ENCODE measurements at regions not wholly inside any gene's neighbourhood (a gene's known extent, or its start where the extent isn't known, plus 50 kb on each side); places are given as distances from the start of the nearest gene placed in this dataset.

DNA sequence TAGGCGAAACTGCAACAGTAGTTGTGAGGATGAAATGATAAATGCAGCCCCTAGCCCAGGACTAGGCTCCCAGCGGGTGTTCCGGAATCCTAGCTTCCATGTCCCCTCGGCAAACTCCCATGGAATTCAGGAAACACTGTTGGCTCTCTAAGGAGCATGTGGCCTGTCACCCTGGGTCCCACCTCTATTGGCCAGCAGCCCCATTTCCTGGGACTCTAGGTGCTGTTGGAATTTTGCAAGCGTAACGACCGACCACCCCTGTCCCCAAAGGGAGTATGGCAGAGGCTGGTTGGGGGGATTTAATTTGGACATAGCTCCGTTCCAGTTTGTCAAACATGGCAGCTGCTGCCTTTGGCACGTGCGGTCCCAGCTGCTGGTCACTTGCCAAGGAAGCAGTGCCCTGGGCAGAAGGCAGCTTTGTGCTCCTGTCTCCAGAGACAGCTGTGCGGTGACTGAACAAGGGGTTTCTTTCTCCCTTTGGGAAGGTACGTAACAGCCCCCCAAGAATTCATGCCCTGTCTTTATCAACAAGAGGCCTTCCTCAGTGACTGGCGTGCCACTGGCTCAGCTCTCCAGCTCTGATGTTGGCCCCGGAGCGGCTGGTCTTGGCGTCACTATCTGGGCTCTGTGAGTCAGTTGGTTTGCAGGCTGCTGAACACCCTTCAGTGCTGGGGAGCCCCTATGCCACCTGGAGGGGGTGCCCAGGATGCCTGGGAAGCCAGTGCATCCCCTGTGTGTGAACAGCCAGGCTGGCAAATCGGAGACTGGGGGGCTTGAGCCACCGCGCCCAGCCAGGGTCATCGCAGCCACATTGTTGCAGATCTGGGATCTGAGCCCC, 235.2 kb upstream of the TNRC6C start:
- DNase-seq (ENCODE audit: low read depth, low spot score) = no peak

DNA sequence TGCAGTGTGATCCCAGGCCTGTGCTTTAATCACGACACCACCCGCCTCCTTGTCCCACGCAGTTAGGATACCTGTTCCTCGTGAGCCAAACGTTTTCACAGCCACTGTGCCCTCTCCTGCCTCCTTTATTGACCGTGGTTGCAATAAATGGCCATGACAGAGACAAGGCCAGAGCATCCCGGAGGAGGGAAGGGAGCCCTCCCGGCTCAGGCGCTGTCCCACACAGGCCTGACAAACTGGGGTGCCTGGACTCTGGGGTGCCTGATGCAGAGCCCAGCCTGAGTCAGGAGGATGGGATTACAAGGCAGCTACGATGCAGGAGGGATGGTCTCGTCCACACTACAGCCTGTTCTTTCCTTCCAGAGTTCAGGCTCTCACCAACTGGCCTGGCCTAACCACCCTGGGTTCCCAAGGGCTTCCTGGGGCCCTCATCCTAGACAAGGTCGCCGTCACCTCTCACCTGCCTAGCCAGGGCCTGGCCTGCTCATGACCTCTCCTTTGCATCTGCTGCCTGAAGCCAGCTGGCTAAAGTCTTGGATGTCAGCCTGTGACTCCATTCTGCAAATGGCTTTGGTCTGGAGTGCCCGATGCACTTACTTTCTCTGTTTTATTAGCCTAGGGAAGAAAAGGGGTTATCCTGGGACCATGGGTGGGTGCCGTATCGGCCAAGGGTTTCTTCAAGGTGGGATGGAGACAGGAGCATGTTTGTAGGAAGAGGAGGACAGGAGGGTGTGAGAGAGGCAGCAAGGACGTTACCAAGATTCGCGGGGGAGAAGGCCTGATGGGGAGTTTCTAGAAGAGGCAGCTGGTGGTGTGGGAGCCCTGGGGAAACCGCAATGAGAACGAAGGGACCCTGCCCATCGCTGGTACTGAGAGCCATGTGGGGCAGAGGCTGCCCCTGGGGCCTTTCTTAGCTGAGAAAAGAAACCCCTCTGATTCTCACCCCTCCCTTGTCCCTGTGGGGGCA, 234.3 kb upstream of the TNRC6C start:
- no peak for DNase-seq (ENCODE audit: low read depth, low spot score)

DNA sequence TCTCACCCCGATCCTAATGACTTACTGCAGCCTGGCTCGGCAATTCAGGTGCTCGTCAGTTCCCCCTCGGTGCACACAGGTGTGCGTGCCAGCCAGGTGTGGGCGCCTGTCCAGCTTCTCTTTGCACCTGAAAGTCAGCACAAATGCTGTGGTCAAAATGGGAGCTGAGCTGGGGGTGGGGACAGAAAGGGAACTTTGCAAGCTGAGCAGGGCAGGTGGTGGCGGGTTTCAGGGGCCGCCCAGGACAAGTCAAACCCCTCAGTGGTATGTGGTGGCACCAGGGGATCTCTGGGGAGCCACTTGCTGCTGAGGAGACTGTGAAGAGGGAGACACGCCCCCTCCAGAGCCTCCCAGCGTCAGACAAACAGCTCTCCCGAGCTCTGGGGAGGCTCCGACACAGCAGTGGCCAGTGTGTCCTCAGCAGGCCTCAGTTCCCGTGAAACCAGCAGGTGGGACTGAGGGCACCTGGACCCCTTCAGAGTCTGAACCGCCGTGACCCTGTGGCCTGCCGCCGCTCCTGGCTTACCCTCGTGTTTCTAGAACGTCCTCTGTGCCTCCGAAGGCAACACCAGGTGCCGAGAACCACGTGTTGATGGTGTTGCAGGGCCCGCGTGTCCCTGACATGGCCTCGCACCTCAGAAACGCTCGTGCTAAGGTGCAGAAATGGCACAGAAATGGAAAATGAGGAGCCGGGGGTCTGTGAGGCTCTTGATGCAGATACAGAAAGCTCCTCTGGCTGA, 233.5 kb upstream of the TNRC6C start:
- no peak for DNase-seq (ENCODE audit: low read depth, low spot score)

DNA sequence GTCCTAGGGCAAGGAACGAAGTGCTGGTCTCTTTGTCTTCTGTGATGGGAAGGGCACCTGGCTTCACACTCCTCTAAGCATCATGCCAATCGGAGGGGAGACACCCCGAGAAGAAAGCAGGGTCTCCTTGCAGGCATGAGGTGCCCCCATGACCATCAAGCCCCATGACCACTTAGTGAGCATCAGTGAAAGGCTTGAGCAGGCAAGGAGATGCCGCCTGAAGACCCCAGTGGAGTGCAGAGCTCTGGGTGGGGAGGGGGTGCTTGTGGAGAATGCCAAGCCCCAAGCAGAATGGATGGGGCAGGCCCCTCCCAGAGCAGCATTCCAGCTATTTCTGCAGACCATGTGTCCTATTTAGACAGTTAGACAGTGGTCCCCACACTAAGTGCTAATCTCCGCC, 232.7 kb upstream of the TNRC6C start:
- no peak for DNase-seq (ENCODE audit: low read depth, low spot score)

DNA sequence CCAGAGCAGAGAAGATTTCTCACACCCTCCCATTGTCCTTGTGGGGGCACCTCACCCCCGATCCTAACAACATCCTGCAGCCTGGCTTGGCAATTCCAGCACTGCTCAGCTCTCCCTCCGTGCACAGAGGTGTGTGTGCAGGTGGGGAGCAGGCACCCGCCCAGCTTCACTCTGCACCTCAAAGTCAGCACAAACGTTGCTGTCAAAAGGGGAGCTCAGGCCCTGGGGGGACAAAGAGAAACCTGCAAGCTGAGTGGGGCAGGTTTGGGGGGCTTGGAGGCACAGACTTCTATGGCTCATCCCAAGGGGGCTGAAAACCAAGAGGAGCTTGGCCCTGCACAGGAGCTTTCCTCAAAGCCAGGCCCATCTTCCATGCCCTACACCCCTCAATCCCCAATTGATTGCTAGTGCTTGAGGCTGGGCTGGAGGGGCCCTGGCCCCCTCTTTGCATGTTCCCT, 231.9 kb upstream of the TNRC6C start:
- DNase-seq (ENCODE audit: low read depth, low spot score) = no peak

DNA sequence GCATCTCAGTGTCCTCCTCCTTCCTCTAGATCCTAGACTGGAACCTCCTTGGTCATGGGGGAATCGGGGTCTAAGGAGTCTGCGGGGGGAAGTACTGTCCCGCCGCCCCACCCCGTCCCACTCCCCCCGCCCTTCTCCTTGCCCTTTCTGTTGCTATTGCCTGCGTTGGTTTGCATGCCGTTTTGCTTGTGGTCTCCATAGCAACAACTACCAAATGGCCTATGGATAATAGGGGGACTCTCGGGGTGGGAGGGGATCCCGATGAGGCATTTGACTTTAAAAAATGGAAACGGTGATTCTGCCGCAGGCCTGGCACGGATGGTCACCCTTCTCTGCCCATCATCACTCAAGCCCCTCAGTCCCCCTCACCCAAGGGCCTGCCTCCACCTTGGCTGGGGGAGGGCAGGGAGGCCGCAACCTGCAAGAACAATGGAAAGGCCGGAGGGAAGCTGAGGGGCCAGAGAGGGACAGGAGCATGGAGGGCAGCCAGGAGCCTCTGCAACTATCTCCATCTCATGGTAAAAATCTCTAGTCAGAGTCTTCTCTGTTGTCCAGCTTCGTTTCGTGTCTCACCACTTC, 231.4 kb upstream of the TNRC6C start:
- no peak for DNase-seq (ENCODE audit: low read depth, low spot score)

DNA sequence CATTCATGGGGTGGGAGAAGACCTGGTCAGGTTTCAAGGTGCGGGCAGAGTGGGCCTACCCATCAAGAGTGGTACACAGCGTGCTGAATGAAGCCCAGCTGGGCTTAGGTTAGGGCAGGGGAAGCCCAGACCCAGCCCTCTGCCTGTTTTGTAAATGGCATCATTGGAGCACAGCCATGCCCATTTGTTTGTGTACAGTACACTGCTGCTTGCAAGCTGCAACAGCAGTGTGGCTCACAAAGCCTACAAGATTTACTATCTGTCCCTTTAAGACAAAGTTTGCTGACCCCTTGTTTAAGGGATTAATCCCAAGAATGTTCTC, 230.1 kb upstream of the TNRC6C start:
- no peak for DNase-seq (ENCODE audit: low read depth, low spot score)

DNA sequence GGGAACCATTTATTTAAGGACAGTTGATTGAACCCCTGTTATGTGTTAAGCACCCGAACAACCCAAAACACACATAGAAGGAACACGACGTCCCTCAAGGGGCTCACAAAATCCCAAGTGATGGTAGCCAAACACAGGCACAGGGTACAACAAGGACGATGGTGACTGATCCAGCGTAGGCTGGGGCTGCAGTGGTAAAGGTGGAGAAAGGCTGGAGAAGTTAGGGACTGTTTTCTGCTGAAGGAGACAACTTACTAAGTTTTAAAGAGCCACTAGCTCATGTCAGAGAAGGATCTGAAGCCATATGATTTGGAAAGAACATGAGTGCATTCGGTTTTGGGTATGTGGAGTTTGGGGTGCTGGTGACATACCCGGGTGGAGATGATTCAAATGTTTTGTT, 229.6 kb upstream of the TNRC6C start:
- DNase-seq (ENCODE audit: low read depth, low spot score) = no peak

DNA sequence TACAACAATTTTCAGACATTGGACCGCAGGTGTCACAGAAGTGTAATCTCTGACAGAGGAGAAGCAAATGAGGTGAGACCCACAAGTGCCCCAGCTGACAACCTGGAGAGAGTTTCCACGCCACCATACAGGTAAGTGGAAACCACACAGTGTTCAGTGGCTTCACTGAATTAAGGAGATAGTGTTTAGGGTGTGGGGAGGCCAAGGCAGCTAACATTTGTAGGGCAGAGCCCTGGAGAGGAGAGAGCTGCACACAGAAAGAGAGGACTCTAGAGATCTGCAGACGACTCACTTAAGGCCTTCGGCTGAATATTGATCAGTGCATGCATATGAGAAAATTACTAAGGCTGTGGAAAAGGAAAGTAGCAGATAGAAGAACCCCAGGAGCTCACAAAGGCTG, 228.9 kb upstream of the TNRC6C start:
- DNase-seq (ENCODE audit: low read depth, low spot score) = no peak

DNA sequence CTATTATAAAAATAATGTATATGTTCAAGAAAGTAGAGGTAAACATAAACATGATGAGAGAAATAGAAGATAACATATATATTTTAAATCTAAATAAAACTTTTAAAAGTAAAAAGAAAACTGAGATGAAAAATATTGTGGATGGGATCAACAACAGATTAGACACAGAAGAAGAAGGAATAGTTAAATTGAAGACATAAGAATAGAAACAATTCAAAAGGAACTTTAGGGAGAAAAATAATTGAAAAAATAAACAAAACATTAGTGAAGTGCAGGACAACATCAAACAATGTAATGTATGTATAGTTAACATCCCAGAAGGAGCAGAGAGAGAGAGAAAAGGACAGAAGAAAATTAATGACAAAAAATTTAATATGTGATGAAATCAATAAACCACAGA, 228.1 kb upstream of the TNRC6C start:
- DNase-seq (ENCODE audit: low read depth, low spot score) = no peak

DNA sequence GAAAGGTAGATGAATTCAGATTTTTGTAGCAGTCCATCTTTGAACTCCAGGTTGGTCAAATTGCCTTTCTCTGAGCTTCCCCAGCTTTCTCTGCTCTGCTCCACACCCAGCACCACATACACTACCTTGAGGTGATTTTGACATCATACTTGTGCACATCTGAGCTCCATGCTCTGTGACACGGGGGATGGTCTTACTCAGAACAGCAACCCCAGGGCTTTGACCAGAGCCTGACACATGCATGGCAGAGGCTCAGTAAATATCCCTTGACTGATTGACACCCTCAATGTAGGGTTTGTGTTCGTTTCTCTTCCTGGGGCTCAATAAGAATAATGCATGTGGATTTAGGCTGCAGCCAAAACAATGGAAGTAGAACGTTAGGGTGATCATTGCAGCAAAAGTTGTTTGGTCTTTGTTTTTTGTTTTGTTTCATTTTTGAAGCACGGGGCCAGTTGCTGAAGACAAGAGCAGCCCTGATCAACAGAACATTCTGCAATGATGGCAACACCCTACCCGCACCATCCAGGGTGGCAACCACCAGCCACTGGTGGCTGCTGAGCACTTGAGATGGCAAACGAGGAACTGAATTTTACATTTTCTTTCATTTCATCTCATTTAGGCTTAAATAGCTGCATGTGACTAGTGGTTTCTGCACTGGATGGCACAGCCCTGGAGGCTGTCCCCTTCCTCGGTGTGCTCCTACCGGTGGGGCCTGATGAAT, 224.8 kb upstream of the TNRC6C start:
- DNase-seq (ENCODE audit: low read depth, low spot score) = no peak

DNA sequence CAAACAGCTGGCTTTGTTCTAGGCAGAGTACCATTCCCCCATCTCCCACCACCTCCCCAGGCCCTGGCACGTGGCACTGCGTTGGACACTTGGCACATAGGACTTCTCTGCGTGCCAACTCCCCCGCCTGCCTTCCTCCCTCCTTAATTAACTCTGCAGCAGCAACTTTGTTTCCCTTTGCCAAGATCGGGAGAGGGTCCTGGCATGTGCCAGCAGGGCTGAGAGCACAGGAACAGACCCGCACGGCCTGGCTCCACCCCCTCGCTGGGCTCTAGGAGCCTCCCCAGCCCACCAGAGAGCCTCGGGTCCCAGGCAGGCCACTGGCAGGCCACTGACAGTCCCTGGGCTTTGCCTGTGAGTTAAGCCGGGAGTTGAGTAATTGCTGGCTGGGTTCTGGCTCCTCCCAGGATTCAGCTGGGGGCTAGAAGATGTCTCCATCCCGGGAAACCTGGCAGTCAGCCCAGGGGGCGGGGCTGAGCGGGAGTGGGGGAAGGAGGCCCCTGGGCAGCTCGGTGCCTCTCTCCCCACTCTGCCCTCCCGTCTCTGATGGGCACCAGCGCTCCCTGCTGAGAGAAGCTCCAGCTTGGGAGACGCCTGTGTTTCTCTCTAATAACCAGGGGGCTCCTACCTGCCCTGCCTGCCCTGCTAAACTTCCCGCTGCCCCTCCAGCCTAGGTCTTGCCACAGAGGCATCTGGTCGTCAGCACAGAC, 224.0 kb upstream of the TNRC6C start:
- no peak for DNase-seq (ENCODE audit: low read depth, low spot score)

DNA sequence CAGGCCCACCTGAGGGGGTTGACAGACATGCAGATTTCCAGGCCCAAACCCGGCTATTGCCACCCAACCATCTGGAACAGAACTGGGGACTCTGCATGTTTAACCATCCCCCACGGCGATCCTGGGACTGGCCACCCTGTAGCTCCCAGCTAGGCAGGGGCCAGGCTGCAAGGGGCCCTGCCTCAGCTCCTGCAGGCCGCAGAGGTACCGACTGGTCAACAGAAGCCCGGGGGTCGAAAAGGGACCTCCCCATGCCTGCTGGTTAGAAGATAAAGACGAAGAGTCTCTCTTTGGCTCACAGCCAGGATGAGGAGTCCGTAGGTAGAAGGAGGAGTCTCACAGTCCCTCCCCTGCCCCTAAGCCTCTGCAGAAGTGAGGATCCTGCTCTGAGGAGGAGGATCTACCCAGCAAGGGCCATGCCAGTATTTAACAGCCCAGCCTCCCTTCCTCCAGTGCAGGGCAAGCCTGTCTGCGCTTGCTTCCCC, 223.4 kb upstream of the TNRC6C start:
- no peak for DNase-seq (ENCODE audit: low read depth, low spot score)

DNA sequence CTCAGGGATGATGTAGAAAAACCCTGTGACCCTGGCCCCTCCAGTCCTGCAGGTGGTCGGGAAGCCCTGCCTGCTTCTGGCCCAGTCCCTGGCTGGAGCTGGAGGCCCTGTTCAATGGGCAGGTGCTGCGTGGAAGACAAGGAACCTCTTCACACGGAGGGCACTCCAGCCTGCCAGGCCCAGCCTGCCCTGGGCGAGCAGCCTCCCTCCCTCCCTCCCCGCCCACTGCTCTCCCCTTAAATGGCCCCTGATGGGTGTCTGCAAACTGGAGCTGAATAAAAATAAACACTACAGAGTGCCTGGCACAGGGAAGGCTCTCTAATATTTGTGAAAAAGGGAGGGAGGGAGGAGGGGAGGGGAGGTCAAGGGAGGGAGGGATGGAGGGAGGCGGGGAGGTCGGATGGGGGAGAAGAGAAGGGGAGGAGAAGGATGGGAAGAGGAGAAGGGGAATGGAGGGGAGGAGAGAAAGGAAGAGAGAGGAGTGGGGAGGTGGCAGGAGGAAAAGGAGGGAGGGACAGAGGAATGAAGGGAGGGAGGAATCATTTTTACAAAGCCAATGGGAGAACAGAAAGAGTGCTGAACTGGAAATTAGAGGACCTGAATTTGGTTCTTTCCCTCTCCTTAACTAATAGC, 222.8 kb upstream of the TNRC6C start:
- DNase-seq (ENCODE audit: low read depth, low spot score) = no peak

DNA sequence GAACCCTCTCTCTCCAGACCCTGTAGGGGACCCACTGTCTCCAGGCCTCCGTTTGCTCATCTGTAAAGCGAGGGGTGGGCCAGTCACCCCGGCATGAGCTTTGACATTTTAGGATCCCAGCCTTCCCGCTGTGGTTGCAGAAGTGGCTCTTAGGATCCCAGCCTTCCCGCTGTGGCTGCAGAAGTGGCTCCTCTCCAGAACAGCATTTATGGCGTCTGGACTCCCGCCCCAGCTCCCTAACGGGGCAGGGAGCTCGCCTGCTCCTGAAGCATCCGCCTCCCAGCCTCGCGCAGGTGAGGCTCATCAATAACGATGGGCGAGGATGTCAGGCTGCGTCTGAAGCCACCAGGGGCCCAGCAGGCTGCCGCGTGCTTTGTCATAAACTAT, 222.3 kb upstream of the TNRC6C start:
- DNase-seq (ENCODE audit: low read depth, low spot score) = no peak

DNA sequence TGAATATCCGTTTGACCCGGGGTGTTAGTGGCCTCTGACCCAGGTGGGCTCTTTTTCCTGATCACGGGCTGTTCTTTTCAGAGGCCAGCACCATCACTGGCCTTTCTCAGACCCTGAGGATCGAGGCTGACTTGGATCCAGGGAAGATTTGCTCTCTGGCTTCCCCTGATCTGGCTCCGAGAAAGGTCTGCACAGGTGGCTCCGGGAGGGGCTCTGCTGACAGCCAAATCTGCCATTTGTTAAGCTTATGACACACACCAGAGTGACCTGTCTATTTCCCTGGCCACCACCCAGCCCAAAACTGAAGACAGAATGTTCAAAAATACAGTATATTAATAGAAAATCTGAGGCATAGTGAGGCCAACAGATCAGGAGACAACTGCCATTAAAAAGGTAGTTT, 221.8 kb upstream of the TNRC6C start:
- no peak for DNase-seq (ENCODE audit: low read depth, low spot score)

DNA sequence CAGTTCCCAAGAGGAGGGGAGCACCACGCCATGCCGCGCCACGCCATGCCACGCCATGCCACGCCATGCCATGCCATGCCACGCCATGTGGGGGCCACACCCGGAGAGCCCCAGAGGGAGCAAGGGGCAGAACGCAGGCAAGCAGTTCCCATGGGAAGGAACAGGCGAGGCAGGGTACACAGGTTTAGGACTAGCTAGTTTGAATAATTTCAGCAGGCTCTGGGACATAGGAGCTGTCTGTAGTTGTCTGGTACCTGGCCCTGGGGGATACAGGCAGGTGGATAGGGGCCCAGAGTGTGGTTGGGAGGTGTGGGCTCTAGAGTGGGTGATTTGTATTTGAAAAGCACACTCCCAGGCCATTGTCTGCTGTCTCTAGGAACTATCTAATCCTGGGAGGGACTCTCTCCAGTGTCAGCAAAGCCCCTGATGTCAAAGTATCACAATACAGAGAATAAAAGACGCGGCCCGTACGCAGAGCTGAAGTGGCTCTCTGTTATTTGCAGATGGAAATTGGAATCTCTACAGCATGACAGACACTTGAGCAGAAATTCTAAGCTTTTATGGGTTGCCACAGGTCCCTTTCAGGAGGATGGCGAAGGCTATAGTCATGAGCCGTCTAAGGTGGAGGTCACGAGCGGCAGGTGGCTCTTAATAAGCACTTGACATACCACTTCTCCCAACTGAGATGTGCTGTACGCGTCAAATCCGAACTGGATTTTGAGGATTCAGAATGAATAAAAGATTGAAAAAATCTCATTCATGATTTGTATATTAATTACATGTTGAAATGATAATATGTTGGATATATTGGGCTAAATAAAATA, 220.8 kb upstream of the TNRC6C start:
- DNase-seq (ENCODE audit: low read depth, low spot score) = no peak

DNA sequence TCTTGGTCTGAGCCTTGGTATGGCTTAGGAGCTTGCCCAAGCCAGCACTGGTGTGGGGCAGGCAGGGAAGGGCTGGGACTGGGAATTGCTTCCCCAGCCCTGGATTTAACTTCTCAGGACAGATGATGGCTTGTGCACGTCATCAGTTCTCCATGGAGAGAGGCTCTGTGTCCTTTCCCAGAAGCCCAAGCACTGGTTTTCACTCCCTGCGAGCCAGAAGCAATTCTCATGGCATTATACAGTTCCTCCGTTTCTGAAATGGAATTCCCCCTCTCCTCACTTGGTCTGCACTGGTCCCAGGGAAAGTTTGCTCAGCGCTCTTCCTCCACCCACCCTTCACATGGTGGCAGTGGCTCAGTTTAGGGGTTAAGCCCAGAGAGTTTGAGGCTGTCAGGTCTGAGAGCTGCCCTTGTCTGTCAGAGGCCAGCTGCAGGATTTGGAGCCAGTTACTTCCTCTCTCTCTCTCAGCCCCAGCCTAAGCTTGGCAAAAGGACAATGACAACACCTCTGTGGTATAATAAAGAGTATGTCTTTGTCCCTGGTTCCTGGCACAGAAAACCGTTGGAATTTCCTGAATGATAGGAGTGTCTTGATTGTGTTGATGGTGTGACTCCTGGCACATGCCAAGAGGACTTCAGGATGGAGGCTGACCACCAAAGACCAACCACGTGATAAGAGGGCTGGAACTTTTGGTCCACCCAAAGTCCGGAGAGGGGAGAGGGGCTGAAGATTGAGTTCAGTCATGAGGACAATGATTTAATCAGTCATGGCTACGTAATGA, 219.6 kb upstream of the TNRC6C start:
- DNase-seq (ENCODE audit: low read depth, low spot score) = no peak
